ENCODE measurements at regions not wholly inside any gene's neighbourhood (a gene's known extent, or its start where the extent isn't known, plus 50 kb on each side); places are given as distances from the start of the nearest gene placed in this dataset.
A peak's percentile ranks its signal among the peaks of the same experiment; 100 is the strongest.

- TF ChIP-seq USF2 (IDR thresholded peaks at IDR 0.05; ENCODE audit: borderline replicate concordance, low read depth, low read length) (no peak), SMC3 (IDR thresholded peaks at IDR 0.05; ENCODE audit: borderline replicate concordance, low read length) (0 out of 2 replicates have a peak, but pooled peaks have one; percentile 15), NRF1 (conservative IDR thresholded peaks at IDR 0.05; ENCODE audit: low read depth, low read length) (no peak), ATF7 (IDR thresholded peaks at IDR 0.05; ENCODE audit: low read depth) (no peak)
- TF ChIP-seq, protein P1, sequence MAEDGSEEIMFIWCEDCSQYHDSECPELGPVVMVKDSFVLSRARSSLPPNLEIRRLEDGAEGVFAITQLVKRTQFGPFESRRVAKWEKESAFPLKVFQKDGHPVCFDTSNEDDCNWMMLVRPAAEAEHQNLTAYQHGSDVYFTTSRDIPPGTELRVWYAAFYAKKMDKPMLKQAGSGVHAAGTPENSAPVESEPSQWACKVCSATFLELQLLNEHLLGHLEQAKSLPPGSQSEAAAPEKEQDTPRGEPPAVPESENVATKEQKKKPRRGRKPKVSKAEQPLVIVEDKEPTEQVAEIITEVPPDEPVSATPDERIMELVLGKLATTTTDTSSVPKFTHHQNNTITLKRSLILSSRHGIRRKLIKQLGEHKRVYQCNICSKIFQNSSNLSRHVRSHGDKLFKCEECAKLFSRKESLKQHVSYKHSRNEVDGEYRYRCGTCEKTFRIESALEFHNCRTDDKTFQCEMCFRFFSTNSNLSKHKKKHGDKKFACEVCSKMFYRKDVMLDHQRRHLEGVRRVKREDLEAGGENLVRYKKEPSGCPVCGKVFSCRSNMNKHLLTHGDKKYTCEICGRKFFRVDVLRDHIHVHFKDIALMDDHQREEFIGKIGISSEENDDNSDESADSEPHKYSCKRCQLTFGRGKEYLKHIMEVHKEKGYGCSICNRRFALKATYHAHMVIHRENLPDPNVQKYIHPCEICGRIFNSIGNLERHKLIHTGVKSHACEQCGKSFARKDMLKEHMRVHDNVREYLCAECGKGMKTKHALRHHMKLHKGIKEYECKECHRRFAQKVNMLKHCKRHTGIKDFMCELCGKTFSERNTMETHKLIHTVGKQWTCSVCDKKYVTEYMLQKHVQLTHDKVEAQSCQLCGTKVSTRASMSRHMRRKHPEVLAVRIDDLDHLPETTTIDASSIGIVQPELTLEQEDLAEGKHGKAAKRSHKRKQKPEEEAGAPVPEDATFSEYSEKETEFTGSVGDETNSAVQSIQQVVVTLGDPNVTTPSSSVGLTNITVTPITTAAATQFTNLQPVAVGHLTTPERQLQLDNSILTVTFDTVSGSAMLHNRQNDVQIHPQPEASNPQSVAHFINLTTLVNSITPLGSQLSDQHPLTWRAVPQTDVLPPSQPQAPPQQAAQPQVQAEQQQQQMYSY (CRISPR knock-in tag; IDR thresholded peaks at IDR 0.05): no peak
Observed at GRCh38 chr19:30227661-30228112, 144.5 kb upstream of the ZNF536 start (continued).

GRCh38 chr19:30228113-30228834 lies 143.9 kb upstream of the ZNF536 start:
- intact Hi-C loops (cut with micrococcal nuclease; ENCODE audit: unreplicated experiment): loop anchor here (10.0 kb wide), 1 partner anchor 427 kb away; no protein-coding TSS in a partner anchor
- no peaks in the 10 kb centered on the region for H3K4me1 ChIP-seq (ENCODE audit: control insufficient read depth, insufficient read depth, low read length)
- CTCF ChIA-PET: no interaction called here
- SMC1A ChIA-PET (ENCODE audit: uncharacterized antibody, unreplicated experiment): no interaction called here
- WGBS (ENCODE audit: insufficient coverage, insufficient replicate concordance, low lambda C conversion rate, missing lambda C conversion rate): 39% methylated on average over 61 of the region's 62 CpGs
- RAD21 ChIA-PET (ENCODE audit: unreplicated experiment): no interaction called here
- H3K36me3 ChIP-seq (ENCODE audit: control insufficient read depth in 2 of 2, insufficient read depth in 2 of 2, low read length in 1 of 2): no peaks in the 10 kb centered on the region
- H4K20me1 ChIP-seq (ENCODE audit: control insufficient read depth, insufficient read depth): no peaks in the 10 kb centered on the region; the same call in 1 of the 2 replicates
- FAIRE-seq (no peak), ATAC-seq (no peak), DNase-seq (ENCODE audit: low read depth, low spot score) (no peak)
- no peaks in the 10 kb centered on the region; the same call in 2 of the 3 replicates for H3K9me3 ChIP-seq (replicated peaks; ENCODE audit: control insufficient read depth, insufficient read depth, low read length)
- H3K9ac ChIP-seq (ENCODE audit: control insufficient read depth, insufficient read depth, low read length): no peak overlapping the region
- no peaks in the 10 kb centered on the region for H3K79me2 ChIP-seq (ENCODE audit: control insufficient read depth, insufficient read depth, low read length)
- TF ChIP-seq HDAC6 (IDR thresholded peaks at IDR 0.05; ENCODE audit: unreplicated experiment): peak; percentile 39
- no peak for TF ChIP-seq EP300 (IDR thresholded peaks at IDR 0.05; ENCODE audit: borderline replicate concordance in 1 of 2, control insufficient read depth in 1 of 2, low read depth in 2 of 2, low read length in 2 of 2)
- POLR2A ChIA-PET: no interaction called here
- peak overlapping the region; percentile 60; the same call in 1 of the 2 replicates for H3K4me2 ChIP-seq (ENCODE audit: control insufficient read depth, insufficient read depth)
- in situ Hi-C loops (cut with MboI): no loop called here
- H3K4me3 ChIP-seq: no peak overlapping the region
- H3K27ac ChIP-seq (ENCODE audit: control insufficient read depth, insufficient read depth): no peak overlapping the region
- H2AFZ ChIP-seq (ENCODE audit: control insufficient read depth, low read depth, low read length): no peak overlapping the region
- peaks cover 8 to 18% of the 10 kb centered on the region in 2 experiments for H3K27me3 ChIP-seq (replicated peaks in 1 of 2; ENCODE audit: control insufficient read depth in 2 of 2, insufficient read depth in 2 of 2, low read length in 1 of 2)
- no TSS peak for BruUV-seq (replicated peaks)
